ENCODE measurements at regions not wholly inside any gene's neighbourhood (a gene's known extent, or its start where the extent isn't known, plus 50 kb on each side); places are given as distances from the start of the nearest gene placed in this dataset.

- TF ChIP-seq CTCF (IDR thresholded peaks at IDR 0.05) (no peak), POLR2A (IDR thresholded peaks at IDR 0.05) (no peak)
These were observed 202.8 kb downstream of the DMRTA1 start for GRCh38 chr9:22649384-22649783.

All from vagina (tissue), 2 donors.